Activated gamma-delta T cell (primary cell): ENCODE measurements at regions not wholly inside any gene's neighbourhood (a gene's known extent, or its start where the extent isn't known, plus 50 kb on each side); places are given as distances from the start of the nearest gene placed in this dataset.
"Not testable (repeated sequence)": the region's sequence is repeated elsewhere in the genome, so short reads cannot be mapped to it uniquely, and the experiment has no call there.

Experiments used
- DNase-seq: peaks from one replicate; lab custom pipeline; 2025; lab: John Stamatoyannopoulos, UW

DNA sequence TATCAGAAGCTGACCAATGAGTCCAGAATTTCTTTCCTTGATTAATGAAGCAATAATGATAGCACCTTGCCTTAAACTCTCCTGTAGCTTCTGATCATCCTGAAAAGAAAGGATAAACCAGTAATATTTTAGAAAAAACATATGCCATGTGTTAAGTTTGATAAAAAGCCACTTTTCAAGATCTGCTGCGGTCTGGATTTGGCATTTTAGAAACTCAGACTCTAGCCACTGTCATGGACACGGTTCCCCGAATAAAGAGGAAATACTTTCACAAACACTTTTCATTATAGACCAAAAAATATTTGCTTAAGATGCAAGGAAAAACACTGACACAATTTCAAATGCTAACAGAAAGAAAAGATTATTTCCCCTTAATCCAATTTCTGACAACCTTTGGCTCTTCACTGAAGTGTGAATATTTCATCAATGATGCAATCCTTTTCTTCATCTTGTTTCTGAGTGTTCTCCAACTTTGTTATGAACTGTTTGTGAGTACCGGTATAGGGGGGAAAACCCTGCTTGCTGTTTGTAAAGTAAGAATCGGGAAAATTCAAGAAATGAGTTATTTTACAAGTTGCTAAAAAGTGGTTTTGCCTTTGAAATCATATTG, 329.5 kb downstream of the CRPPA start:
- no peak for DNase-seq

DNA sequence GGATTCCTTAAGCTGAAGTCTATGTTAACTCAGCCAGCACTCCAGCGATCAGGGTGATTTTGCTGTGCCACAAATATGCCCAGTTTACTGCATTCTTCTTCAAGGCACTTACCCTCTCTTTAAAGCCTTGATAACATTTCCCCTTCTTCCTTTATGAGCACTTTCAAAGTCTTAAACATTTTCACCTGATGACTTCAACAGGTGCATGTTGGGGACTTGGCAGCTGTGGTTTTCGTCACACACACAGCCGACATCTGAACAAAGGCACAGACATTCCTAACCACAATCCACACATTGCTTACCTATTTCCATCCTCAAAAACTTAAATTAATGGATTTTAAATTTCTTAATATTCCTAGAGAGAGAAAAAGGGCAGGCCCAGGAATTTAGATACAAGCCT, 331.5 kb downstream of the CRPPA start:
- DNase-seq: no peak

DNA sequence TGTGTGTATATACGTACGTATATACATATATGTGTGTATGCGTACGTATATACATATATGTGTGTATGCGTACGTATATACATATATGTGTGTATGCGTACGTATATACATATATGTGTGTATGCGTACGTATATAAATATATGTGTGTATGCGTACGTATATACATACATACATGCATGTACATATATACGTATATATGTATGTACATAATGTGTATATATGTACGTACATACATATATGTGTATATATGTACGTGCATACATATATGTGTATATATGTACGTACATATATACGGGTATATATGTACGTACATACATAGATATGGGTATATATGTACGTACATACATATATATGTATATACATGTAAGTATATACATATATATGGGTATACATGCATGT, 332.1 kb downstream of the CRPPA start:
- no peak for DNase-seq

GRCh38 chr7:16086743-16087142, 334.6 kb downstream of the CRPPA start:
- DNase-seq: no peak

DNA sequence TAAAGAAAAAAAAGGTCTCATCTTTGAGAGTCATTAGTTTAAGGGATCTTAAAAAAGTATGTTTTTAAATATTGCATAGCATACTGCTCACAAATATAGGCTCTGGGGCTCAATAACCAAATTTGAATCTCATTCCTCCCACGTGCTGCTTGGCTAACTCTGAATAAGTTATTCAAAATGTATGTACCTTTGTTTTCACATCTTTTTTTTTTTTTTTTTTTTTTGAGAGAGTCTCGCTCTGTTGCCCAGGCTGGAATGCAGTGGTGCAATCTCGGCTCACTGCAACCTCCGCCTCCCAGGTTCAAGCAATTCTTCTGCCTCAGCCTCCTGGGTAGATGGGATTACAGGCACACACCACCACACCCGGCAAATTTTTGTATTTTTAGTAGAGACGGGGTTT, 335.6 kb downstream of the CRPPA start:
- not testable (repeated sequence) for DNase-seq

GRCh38 chr7:16084875-16085274, 336.5 kb downstream of the CRPPA start:
- no peak for DNase-seq

GRCh38 chr7:16084370-16084769, 337.0 kb downstream of the CRPPA start:
- no peak for DNase-seq

GRCh38 chr7:16083931-16084330, 337.4 kb downstream of the CRPPA start:
- no peak for DNase-seq

- DNase-seq: no peak
Observed at GRCh38 chr7:16080131-16080530, 341.2 kb downstream of the CRPPA start.

- no peak for DNase-seq
Observed at GRCh38 chr7:16079723-16080122, 341.6 kb downstream of the CRPPA start.

DNA sequence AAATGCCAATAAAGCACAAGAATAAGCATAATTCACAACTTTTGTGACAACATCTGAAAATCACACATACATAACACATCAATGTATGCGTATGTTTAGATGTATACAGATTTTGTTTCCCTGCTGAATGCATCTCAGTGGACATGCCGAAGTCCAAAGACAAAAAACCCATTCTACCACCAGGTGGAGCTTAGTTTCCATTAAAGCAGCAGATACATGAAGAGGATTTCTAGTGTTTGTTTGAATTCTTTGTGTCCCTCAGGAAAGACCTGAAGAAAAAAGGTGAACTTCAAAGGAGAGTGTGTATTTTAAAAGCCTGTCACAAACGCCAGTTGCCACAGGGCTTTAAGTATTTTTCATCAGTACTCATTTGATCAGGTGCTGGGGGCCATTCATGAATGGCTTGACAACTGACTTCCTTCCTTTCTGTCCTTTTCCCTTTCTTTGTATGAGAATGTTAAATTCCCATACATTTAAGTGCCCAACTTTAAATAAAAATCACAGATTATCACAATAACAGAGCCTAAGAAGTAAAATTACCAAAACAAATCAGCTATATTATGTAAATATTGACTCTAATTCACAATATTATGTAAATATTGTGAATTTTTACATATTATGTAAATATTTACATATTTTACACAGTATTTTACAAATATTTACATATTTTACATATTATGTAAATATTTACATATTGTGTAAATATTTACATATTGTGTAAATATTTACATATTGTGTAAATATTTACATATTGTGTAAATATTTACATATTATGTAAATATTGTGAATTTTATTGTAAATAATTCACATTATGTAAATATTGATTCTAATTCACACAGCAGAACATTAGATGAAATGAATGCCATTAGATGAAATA, 343.0 kb downstream of the CRPPA start:
- DNase-seq: no peak

- no peak for DNase-seq
Observed at GRCh38 chr7:16071246-16071857, 350.0 kb downstream of the CRPPA start.

DNA sequence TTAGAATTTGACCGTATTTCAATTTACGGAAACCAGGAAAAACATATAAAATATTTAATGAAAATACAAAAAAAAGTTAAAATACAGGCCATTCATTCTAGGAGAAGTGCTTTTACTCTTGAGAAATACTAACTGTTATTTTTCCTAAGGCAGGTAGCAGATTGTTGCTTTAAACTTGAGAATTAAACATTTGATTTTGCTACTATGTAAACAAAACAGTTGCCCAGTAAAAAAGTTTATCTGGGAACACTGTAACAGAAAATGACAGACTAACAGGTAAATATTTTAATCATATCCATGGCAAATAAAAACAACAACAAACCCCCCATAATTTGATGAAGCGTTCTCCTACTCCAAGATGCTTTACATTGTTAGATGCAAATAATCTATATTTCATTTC, 350.5 kb downstream of the CRPPA start:
- DNase-seq: no peak

- no peak for DNase-seq
Observed at GRCh38 chr7:16069998-16070397, 351.3 kb downstream of the CRPPA start.

DNA sequence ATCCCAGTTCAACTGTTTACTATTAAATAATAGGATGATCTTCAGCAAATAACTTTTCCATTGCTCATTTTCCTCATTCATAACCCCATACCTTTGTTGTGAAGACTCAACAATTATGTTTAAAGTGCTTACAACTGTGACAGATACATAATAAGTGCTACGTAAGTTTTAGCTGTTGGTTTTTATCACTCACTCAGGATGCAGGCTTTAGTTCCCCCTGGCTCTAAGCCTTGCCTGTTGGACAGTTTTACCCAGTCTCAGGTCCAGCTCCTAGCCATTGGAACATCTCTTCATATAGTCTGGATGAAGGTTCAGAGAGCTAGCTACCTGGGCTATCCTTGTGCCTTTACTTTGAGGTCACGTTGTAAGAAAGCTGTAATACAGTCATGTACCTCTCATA, 353.2 kb downstream of the CRPPA start:
- DNase-seq: no peak

DNA sequence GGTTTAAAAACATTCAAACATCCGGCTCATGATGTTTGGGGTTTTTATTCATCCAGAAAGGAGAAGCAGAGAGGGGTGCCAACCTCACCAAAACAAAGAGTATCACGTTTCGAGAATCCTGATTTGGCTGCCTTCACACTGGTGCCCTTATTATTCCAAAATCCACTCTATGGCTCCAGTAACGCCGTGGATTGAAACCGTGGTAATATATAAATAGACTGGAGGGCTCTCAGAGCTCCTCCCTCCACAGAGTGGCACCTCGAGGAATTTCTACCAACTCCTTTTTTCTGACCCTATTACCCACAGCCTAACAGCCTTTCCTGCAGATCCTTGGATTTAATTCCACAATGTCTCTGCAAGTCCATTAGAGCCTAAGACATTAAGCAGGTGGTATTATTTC, 353.6 kb downstream of the CRPPA start:
- no peak for DNase-seq

DNA sequence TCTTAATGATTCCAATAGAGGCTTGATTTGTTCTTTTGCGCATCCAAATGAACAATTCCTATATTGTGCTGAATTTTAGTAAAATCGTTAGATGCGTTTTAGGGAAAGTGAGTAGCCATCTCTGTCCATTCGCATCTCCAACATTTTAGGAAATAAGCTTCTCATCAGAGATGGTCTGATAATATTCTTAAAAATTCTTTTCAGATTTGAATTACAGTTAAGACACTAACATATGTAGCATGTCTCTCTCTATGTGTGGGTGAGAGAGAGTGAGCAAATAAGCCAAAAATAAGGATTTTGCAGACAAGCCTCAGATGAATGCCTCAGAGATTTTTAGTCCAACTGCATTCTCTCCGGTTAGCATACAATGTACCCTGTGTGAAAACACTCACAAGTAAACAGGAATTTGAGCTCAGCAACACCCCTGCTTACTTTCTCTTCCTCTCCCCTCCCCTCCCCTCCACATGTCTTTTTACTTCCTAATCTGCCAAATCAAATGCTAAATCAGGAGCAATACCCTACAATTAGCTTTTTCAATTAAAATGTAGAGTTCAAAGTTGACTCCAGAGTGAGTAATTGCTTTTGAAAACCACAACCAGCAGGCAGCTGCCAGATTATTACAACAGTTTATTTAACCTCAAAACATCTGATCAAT, 354.4 kb downstream of the CRPPA start:
- DNase-seq: no peak

GRCh38 chr7:16065939-16066338, 355.4 kb downstream of the CRPPA start:
- DNase-seq: no peak

DNA sequence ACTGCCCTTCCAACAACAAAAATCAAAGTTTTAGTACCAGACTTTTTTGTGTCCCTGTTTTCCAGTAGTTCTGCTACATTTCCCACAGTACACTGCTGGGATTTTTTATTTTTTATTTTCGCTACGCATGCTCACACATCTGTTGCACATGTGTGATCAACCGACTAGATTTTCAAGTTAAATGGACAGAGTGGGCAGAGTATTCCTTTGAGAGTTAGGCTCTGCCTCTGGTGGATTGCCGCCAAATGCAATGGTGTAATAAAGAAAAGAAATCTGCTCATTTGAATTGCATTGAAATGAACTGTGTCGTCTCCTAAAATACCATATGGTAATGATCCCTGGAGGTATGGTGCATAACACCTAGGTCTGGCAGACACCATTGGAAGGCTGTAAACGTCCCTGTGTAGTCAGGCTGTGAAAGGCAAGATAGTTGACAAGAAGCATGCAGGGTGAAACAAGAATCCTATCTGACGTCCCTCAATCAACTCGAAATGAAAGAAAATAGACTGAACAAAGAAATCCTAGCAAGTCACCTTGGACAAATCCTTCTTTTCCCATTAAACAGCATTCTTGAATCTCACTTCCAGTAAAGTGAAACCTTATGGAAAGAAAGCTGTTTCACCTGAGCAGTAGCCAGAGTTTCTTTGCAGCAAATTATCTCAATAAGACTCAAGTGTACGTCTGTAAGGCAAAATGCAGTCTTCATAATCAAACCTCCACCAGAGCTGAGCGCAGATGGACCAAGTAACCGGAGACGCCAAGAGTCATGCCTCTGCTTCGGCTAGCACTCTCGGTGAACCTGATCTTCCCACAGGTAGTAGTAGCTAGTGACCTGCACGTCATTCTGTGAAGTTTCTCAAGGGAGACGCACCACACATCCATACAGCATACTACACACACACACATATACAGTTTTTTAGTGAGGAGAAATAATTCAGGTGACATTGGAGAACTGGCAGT, 357.3 kb downstream of the CRPPA start:
- no peak for DNase-seq

DNA sequence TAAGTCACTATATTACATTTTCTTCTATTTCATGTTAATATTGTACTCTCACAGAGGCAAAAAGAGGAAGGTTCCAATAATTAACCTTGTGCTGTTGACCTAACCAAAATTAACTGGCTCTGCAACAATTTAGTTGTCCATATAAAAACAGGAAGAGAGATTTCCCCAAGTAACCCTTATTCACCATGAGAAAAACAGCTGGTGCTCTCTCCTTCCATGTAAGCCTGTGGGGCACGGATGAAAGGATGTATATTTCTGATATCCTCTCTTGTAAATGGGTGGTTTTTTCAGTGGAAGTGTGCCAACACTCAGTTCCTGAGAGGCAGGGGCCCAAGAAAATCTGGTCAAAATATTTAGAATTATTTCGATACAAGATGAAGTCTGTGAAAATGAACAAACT, 358.1 kb downstream of the CRPPA start:
- DNase-seq: no peak

- DNase-seq: no peak
Observed at GRCh38 chr7:16062269-16062668, 359.1 kb downstream of the CRPPA start.
